PFSK-1 (cell line): ENCODE measurements at regions not wholly inside any gene's neighbourhood (a gene's known extent, or its start where the extent isn't known, plus 50 kb on each side); places are given as distances from the start of the nearest gene placed in this dataset.

Source experiments
- FOXP2 ChIP-seq: optimal IDR thresholded peaks from 2 replicates; pipeline ENCODE3; 2011; ENCODE audit warnings: borderline replicate concordance, control low read depth, inconsistent platforms; ENCODE audit not compliant: insufficient read depth; ENCODE audit errors: extremely low read length, extremely low read depth
- POLR2AphosphoS5 ChIP-seq: IDR thresholded peaks from 2 replicates; pipeline ENCODE4 v1.6.1; 2012; ENCODE audit warnings: low read depth, mild to moderate bottlenecking, control low read depth, low read length, moderate library complexity
- SIN3A ChIP-seq: IDR thresholded peaks from 2 replicates; pipeline ENCODE4 v1.6.1; 2012; ENCODE audit warnings: mild to moderate bottlenecking, low read length, moderate library complexity, borderline replicate concordance; ENCODE audit not compliant: insufficient read depth
- TAF1 ChIP-seq: IDR thresholded peaks from 2 replicates; pipeline ENCODE4 v1.6.1; 2012; ENCODE audit warnings: low read length, control low read depth, borderline replicate concordance; ENCODE audit not compliant: insufficient read depth
- TF ChIP-seq, protein P1 (sequence below), 2 experiments: IDR thresholded peaks; 2 replicates each; pipeline versions ENCODE4 v1.6.1 to v1.8.0; 2011 to 2012; ENCODE audit warnings: low read depth in 2 of 2, low read length in 2 of 2, control low read depth in 1 of 2, inconsistent platforms in 1 of 2, mild to moderate bottlenecking in 1 of 2, moderate library complexity in 1 of 2; ENCODE audit not compliant: insufficient read depth in 1 of 2

DNA sequence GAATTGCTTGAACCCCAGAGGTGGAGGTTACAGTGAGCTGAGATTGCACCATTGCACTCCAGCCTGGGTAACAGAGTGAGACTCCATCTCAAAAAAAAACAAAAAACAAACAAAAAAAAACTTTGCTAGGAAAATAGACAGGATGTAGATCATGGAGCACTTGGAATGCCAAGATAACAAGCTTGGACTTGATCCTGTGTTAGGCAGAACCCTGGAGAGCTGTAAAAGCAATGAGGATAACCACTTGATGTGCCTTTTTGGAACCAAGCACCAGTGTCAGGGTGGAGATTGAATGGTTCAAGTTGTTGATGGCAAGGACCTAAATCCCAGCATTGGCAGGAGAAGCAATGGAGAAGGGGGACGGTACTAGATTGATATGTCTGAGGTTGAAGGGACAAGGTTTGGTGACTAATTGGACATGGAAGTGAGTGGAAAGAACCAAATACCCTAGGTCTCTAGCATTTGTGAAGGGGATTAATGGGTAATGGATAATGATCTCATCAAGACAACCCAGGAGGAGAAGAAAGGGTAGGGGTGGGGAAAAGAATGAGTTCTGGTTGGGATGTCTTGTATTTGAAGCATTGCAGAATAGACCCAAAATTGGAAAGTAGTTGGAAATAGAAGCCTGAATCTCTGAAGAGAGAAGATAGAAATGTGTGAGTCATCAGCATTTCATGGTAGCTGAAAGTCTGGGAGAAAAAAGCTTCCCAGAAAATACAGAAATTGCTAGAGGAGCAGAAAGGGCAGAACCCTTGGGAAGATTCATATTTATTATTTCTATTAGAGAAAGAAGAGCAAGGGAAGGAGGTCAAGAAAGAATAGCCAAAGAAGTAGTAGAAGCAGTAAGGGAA is 176.7 kb downstream of the NUAK1 start:
- TF ChIP-seq SIN3A (no peak), TAF1 (no peak), FOXP2 (no peak), POLR2AphosphoS5 (no peak)
- TF ChIP-seq, protein P1, sequence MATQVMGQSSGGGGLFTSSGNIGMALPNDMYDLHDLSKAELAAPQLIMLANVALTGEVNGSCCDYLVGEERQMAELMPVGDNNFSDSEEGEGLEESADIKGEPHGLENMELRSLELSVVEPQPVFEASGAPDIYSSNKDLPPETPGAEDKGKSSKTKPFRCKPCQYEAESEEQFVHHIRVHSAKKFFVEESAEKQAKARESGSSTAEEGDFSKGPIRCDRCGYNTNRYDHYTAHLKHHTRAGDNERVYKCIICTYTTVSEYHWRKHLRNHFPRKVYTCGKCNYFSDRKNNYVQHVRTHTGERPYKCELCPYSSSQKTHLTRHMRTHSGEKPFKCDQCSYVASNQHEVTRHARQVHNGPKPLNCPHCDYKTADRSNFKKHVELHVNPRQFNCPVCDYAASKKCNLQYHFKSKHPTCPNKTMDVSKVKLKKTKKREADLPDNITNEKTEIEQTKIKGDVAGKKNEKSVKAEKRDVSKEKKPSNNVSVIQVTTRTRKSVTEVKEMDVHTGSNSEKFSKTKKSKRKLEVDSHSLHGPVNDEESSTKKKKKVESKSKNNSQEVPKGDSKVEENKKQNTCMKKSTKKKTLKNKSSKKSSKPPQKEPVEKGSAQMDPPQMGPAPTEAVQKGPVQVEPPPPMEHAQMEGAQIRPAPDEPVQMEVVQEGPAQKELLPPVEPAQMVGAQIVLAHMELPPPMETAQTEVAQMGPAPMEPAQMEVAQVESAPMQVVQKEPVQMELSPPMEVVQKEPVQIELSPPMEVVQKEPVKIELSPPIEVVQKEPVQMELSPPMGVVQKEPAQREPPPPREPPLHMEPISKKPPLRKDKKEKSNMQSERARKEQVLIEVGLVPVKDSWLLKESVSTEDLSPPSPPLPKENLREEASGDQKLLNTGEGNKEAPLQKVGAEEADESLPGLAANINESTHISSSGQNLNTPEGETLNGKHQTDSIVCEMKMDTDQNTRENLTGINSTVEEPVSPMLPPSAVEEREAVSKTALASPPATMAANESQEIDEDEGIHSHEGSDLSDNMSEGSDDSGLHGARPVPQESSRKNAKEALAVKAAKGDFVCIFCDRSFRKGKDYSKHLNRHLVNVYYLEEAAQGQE (IDR thresholded peaks at IDR 0.05; ENCODE audit: insufficient read depth in 1 of 2, low read depth in 2 of 2, low read length in 2 of 2) = no peak

DNA sequence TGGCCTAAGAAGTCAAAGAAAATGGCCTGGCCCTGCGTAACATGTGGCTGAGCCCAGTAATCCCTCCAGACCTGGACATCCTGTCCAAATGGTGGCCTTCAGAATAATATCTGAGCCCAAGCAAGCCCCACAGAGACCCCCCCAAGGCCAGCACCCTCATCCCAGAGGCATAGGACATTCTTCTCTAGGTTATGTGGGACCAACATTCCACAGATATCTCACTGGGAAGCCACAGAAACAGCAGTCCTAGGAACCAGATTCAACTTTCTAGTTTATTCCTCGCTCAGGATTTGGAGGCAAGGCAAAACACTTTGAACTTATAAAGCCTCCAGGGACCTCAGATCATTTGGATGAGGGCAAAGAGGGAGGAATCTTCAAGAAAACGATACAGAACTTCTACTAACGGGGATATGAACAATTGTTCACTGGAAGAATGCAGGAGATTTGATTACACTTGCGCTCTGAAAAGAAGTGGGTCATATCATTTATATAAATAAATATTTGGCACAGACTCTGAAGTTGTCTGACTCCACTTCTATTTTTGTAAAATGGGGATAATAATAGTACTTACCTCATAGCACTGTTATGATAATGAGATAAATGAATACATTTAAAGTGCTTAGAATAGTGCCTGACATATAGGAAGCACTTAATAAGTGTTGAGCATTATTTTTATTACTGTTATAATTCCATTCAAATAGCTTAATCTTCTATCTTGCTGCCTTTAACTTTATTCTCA is 171.5 kb downstream of the NUAK1 start:
- TF ChIP-seq POLR2AphosphoS5 = no peak
- no peak for TF ChIP-seq TAF1
- TF ChIP-seq, protein P1 (IDR thresholded peaks at IDR 0.05; ENCODE audit: insufficient read depth in 1 of 2, low read depth in 2 of 2, low read length in 2 of 2) = no peak
- TF ChIP-seq FOXP2 = no peak
- no peak for TF ChIP-seq SIN3A

DNA sequence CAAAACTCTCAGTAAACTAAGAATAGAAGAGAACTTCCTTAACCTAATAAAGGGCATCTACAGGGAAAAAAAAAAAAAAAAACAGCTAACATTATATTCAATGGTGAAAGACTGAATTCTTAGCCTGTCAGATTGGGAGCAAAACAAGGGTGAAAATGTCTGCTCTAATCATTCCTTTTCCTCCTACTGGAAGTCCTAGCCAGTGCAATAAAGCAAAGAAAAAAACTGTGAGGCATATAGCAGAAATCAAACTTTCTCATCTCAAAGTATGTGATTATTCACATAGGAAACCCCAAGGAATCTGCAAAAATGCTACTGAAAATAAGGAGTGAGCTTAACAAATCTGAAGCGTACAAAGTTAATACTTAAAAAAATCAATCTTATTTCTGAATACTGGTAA is 170.7 kb downstream of the NUAK1 start:
- TF ChIP-seq SIN3A = no peak
- TF ChIP-seq POLR2AphosphoS5 = no peak
- no peak for TF ChIP-seq TAF1
- TF ChIP-seq, protein P1 (IDR thresholded peaks at IDR 0.05; ENCODE audit: insufficient read depth in 1 of 2, low read depth in 2 of 2, low read length in 2 of 2) = no peak

DNA sequence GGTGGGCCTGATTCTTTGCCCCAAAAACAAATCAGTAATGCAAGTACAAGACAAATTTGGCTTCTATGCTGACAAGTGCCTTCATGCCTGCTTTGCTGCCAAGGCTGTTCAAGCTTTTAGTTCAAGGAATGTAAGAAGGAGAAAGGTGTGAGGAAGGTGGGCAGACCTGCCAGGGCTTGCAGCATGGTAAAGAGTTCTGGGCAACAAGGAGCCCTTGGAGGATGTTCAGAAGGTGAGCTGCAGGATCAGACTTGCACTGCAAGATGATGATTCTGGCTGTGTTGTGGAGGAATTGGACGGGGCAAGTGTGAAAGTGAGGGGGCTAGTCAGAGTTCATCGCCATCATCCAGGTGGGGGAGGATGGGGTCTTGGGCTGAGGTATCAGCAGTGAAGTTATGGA is 167.9 kb downstream of the NUAK1 start:
- TF ChIP-seq, protein P1 (IDR thresholded peaks at IDR 0.05; ENCODE audit: insufficient read depth in 1 of 2, low read depth in 2 of 2, low read length in 2 of 2) = no peak
- TF ChIP-seq SIN3A (no peak), FOXP2 (no peak), TAF1 (no peak), POLR2AphosphoS5 (no peak)
